GM20000 (cell line): ENCODE measurements at regions not wholly inside any gene's neighbourhood (a gene's known extent, or its start where the extent isn't known, plus 50 kb on each side); places are given as distances from the start of the nearest gene placed in this dataset.
"Not testable (repeated sequence)": the region's sequence is repeated elsewhere in the genome, so short reads cannot be mapped to it uniquely, and the experiment has no call there.

Experiments
- DNase-seq: peaks from one replicate; pipeline ENCODE4 v3.0.0; 2012; ENCODE audit warnings: low spot score
- CTCF ChIP-seq: IDR thresholded peaks from 2 replicates; pipeline ENCODE4 v1.5.1; 2012; ENCODE audit warnings: mild to moderate bottlenecking, control low read depth; ENCODE audit errors: extremely low read depth, missing control alignments

GRCh38 chr13:103469771-103470170 lies 403.6 kb upstream of the SLC10A2 start:
- no peak for TF ChIP-seq CTCF

GRCh38 chr13:103466761-103467160 lies 400.5 kb upstream of the SLC10A2 start:
- TF ChIP-seq CTCF: no peak
- DNase-seq: no peak

More at GRCh38 chr13:103469771-103470170, 403.6 kb upstream of the SLC10A2 start:
- DNase-seq: no peak

GRCh38 chr13:103460246-103460645 lies 394.0 kb upstream of the SLC10A2 start:
- not testable (repeated sequence) for DNase-seq

GRCh38 chr13:103457050-103457449 lies 390.8 kb upstream of the SLC10A2 start:
- not testable (repeated sequence) for DNase-seq

GRCh38 chr13:103451656-103452055 lies 385.4 kb upstream of the SLC10A2 start:
- no peak for TF ChIP-seq CTCF
- DNase-seq: no peak

- no peak for TF ChIP-seq CTCF
- DNase-seq: no peak
These were observed 377.4 kb upstream of the SLC10A2 start for GRCh38 chr13:103443604-103444003.

- TF ChIP-seq CTCF: no peak
- no peak for DNase-seq
These were observed 371.4 kb upstream of the SLC10A2 start for GRCh38 chr13:103437651-103438050.

GRCh38 chr13:103436057-103436654 lies 369.9 kb upstream of the SLC10A2 start:
- no peak for TF ChIP-seq CTCF
- DNase-seq: no peak

GRCh38 chr13:103431856-103432255 lies 365.6 kb upstream of the SLC10A2 start:
- DNase-seq: no peak
- no peak for TF ChIP-seq CTCF
